ENCODE measurements at regions not wholly inside any gene's neighbourhood (a gene's known extent, or its start where the extent isn't known, plus 50 kb on each side); places are given as distances from the start of the nearest gene placed in this dataset.

DNA sequence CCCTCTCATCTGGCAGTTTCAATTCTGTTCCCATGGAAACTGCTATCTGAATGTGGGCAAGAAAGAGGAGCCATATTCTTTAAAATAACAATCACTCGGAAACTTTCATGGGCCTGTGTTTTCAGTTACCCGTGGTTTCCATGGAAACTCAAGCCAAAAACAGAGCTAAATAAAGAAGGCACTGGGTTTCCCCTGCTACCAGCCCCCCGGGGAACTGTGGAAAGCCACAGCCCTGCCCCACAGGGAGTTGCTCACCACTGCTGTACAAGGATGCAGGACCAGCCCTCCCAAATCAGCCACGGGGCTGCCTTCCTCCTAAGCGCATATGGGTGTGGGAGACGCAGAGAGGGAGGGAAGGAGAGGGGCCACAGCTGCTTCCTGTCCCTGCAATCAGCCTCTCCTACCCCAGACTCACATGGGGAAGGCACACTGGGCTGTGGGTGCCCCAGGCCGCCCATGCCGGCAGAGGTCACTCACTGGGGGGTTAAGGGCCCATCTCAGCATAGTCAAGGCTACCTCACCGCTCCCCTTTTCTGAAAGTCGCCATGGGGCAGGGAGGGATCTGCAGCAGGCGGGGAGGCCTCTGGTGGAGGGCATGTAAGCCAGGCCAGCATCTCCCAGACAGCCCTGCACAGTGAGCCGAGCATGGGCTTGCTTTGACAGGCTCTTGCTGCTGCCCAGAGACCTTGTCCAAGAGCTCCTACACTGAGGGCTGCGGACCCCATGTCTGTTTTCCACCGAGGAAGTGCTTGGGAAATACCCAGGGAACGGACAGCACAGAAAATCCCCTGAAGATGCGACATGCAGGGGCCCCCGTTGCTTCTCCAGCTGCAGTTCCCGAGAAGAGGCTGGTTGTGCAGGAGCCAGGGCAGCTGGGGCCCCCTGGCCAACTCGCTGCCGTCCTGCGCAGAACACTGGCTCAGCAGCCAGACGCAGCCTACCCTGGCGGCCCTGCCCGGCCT lies 157.3 kb upstream of the PPP2R2D start:
- no peak for DNase-seq

DNA sequence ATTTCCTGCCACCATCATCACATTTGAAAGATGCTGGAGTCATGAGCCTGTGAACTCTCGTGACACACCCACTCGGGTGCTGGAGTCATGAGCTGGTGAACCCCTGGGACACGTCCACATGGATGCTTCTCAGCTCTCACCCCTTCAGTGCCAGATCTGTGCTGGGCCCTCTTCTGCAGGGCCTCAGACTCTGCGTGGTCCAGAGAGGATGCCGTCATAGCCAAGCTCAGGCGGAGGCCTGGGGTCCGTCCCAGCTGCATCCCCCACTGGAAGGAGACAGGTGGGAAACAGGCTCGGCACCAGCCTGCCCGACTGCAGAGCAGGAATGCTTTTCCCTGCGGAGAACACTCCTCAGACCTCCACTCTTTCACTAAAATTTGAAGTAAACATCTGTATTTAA lies 156.5 kb upstream of the PPP2R2D start:
- no peak for DNase-seq

- no peak for DNase-seq
Observed at GRCh38 chr10:131745591-131745990, 155.2 kb upstream of the PPP2R2D start.

DNA sequence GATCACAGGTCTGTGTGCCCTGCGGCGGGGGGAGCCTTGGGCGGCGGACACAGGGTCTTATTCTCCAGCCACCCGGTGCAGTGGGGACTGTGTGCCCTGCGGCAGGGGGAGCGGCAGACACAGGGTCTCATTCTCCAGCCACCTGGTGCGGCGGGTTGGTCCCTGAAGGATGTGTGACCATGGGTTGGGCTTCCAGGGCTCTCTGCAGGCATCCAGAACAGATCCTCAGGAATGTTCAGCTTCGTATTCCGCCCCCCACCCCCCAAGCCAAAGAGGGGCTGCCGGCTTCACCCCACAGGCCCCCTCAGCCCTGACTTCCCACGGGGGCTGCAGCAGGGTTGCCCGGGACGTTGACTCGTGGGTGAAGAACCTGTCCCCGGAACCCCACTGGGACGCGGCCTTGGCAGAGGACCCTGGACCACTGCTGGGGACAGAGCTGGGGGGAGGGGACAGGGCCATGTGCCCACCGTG lies 154.5 kb upstream of the PPP2R2D start:
- DNase-seq, result no peak

GRCh38 chr10:131746785-131747184 lies 154.0 kb upstream of the PPP2R2D start:
- no peak for DNase-seq

- no peak for DNase-seq
Observed at GRCh38 chr10:131747251-131747650, 153.6 kb upstream of the PPP2R2D start.

DNA sequence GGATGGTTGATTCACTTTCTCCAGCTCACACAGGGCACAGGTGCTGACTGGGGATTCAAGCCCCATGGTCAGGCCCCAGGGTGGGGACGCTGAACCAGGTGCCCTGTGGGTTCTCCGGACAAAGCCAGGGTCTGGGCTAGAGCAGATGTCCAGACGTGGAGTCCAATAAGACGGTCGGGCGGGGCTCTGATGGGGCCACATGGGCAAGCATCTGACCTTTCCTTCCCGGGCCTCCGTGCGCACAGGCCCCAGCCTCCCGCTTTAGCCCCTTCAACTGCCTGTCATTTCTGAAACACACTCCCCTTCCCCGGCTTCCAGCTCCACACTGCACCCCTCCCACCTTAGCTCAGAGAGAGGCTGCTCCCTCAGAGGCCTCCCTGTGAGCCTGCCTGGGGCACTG lies 153.0 kb upstream of the PPP2R2D start:
- DNase-seq, result no peak

DNA sequence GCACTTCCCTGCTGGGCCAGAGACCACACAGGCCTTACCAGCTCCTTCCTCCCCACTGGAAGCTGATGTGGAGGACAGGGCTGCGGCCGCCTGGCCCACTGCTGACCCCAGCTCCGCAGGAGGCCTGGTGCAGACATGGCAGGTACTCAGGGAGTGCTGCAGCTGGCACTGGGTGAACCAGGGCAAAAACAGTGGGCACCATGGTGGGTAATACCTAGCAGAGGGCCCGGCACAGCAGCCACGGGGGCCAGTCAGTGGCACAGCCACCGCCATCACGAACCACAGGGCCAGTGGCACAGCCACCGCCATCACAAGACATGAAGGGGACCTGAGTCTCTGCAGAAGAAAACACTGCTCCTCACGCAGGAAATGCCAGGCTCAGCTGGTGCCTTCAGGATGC lies 152.6 kb upstream of the PPP2R2D start:
- no peak for DNase-seq

DNA sequence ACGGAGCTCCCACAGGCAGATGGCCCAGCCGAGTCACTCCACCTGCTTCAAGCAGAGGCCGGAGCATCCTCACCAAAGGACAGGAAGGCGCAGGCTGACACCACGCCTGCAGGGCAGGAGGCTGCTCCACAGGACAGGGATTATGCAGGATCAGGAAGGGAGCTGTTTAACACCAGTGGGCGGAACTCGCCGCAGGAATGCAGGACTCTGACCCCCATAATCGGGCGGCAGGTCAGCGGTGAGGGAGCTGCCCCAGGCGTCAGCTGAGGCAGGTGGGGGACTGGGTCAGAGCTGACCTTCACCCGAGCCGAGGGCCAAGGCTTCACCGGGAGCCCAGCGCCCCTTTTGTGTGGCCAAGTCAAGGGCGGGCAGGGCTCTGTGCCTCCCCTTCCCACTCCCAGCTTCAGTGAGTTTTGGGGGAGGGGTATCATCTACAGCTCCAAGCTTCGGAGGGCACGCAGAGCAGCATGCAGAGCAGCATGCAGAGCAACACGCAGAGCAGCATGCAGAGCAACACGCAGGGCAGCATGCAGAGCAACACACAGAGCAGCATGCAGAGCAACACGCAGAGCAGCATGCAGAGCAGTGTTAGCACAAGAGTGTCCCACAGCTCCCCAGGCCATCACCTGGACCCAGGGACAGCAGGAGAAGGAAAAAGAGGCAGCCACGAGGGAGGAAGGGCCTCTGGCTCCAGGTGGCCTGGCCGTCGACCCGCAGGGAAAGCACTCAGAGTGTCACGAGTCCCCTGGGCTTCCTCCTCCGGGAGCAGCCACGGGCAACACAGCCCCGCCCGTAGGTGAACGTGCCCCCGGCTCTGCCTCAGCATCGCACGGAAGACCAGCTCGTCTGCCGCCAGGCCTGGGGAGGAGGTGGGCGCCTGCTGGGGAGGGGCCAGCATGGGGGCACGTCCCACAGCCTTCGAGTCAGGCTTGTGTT lies 151.7 kb upstream of the PPP2R2D start:
- no peak for DNase-seq

- DNase-seq, result no peak
Observed at GRCh38 chr10:131749767-131750142, 151.1 kb upstream of the PPP2R2D start.

- no peak for DNase-seq
Observed at GRCh38 chr10:131750171-131750895, 150.5 kb upstream of the PPP2R2D start.

- no peak for DNase-seq
Observed at GRCh38 chr10:131750973-131751826, 149.6 kb upstream of the PPP2R2D start.

DNA sequence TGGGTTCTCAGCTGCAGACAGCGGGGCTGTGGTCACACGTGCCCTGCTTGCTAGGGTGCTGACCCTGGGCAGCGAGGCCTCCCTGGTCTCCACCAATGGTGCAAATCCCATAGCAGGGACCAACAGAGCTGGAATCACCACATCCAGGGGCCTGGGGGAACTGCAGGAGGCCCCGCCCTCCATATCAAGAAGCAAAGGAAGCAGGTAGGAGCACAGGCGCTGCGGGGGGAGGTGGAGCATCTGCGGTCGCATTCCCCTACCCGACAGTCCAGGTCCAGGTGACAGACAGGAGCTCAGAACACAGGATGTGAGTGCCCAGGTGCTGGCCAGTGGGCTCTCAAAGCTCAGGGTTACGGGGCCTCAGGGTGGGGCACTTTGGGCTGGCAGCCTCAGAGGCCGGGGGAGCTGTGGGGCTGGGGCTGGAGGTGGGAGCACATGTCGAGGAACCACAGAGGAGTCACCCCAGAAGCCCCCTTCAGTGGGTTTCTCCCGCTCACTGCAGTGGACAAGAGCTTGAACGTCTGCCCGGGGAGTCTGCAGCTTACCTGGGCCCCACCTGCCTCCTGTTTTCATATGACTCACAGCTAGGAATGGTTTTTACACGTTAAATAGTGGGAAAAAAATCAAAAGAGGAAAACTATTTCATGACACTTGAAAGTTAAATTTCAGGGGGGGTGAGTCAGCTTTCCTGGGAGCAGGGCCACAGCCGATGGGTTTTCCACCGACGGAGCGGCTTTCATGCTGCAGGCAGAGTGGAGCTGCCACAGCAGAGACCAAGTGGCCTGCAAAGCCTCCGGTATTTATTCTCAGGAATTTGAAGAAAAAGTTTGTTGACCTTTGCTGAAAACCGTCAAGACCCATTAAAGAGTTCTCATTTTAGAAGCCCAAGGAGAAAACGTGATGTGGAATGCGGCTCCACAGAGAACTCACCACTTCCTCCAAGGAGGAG lies 148.7 kb upstream of the PPP2R2D start:
- DNase-seq, result no peak

DNA sequence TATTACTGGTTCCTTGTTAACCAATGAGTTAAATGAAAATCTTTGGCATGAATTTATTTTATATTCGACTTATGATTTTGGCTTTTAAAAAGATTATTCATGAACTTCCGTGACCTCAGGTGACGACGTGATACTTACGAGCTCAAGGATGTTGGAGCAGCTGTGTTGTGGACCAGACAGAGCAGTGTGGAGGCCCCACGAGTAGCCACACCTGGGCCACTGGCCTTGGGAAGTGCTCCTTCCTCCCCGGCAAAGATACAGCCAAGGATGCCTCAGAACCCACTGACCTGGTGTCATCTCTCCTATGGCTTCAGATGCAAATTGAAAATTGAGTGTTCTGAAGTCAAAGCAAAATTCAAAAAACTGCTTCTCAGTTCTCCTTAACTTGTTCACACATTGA lies 147.5 kb upstream of the PPP2R2D start:
- DNase-seq, result no peak

- no peak for DNase-seq
Observed at GRCh38 chr10:131755200-131755599, 145.6 kb upstream of the PPP2R2D start.

- no peak for DNase-seq
Observed at GRCh38 chr10:131757285-131758058, 143.3 kb upstream of the PPP2R2D start.

- DNase-seq, result no peak
Observed at GRCh38 chr10:131758062-131758938, 142.5 kb upstream of the PPP2R2D start.

DNA sequence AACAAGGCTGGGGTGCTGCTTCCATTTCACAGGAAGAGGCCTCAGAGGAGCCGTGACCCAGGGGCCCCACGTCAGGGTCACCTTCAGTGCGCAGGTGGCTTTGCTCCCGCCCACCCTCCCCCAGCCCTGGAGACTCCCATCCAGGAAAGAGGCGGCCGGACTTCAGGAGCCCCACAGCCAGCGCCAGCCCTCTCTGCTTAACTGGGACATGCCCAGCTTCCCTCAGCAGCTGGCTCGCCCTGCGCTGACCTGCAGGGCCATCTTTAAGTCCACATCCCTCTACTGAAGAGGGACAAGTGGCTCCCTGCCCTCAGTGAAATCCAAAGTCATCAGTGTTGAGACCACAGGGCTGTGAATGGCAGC lies 141.9 kb upstream of the PPP2R2D start:
- DNase-seq, result no peak

DNA sequence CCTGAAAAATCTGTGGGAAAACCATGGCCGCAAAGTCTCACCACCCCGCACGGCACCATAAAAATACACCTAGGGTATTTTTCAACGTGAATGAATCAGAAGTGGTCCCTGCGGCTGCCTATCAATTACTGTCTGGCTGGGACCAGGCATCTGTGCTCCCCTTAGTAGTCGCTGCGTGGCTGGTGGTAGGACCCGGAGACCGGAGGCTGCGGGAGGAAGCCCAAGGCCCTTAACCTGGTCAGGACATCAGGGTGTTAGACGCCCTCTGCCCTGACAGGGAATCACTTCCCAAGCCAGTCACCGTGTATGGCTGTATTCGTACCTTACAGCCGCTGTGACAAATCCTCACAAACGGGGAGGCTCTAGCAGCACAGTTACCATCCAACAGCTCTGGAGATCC lies 141.5 kb upstream of the PPP2R2D start:
- DNase-seq, result no peak

All from NCI-H1105 (cell line).